ENCODE measurements at regions not wholly inside any gene's neighbourhood (a gene's known extent, or its start where the extent isn't known, plus 50 kb on each side); places are given as distances from the start of the nearest gene placed in this dataset.

DNA sequence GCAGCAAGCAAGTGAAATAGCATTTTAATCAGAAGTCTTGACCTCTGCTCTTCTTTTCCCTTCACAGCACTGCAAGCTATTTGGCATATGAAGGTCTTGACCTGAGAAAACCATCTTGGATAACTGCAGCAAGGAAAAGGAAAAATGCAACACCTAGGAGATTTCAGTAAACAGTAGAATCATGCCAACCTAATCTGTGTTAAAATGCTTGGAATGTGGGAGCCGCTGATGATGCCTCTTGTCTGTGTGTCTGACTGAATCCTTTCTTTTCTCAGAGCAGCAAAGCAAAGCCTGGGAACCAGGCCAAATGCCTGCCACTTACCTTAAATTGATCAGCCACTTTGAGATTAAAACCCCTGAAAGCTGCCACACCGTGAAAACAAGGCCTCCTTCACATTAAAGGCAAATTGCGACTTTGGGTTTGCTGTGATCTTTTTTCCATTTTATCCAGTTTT, 80.4 kb upstream of the CDK6 start:
- TF ChIP-seq, protein P1, sequence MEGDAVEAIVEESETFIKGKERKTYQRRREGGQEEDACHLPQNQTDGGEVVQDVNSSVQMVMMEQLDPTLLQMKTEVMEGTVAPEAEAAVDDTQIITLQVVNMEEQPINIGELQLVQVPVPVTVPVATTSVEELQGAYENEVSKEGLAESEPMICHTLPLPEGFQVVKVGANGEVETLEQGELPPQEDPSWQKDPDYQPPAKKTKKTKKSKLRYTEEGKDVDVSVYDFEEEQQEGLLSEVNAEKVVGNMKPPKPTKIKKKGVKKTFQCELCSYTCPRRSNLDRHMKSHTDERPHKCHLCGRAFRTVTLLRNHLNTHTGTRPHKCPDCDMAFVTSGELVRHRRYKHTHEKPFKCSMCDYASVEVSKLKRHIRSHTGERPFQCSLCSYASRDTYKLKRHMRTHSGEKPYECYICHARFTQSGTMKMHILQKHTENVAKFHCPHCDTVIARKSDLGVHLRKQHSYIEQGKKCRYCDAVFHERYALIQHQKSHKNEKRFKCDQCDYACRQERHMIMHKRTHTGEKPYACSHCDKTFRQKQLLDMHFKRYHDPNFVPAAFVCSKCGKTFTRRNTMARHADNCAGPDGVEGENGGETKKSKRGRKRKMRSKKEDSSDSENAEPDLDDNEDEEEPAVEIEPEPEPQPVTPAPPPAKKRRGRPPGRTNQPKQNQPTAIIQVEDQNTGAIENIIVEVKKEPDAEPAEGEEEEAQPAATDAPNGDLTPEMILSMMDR (conservative IDR thresholded peaks at IDR 0.05; ENCODE audit: low read depth, low read length): no peak
- TF ChIP-seq EZH2 (IDR thresholded peaks at IDR 0.05; ENCODE audit: low read length, unreplicated experiment) (no peak), EZH2phosphoT487 (IDR thresholded peaks at IDR 0.05; ENCODE audit: borderline replicate concordance, low read length) (no peak)
